ENCODE measurements at regions not wholly inside any gene's neighbourhood (a gene's known extent, or its start where the extent isn't known, plus 50 kb on each side); places are given as distances from the start of the nearest gene placed in this dataset.

GRCh38 chr10:83332690-83333089, 806.6 kb upstream of the GHITM start:
- TF ChIP-seq ZFX (IDR thresholded peaks at IDR 0.05; ENCODE audit: borderline replicate concordance) = no peak
- no peak for TF ChIP-seq CTCF (IDR thresholded peaks at IDR 0.05)
- no peak overlapping the region for H3K27ac ChIP-seq

GRCh38 chr10:83333566-83333965, 805.7 kb upstream of the GHITM start:
- H3K27ac ChIP-seq = no peak overlapping the region
- TF ChIP-seq CTCF (IDR thresholded peaks at IDR 0.05) = no peak
- no peak for TF ChIP-seq ZFX (IDR thresholded peaks at IDR 0.05; ENCODE audit: borderline replicate concordance)

GRCh38 chr10:83343676-83344075, 795.6 kb upstream of the GHITM start:
- no peak for TF ChIP-seq CTCF (IDR thresholded peaks at IDR 0.05)
- TF ChIP-seq ZFX (IDR thresholded peaks at IDR 0.05; ENCODE audit: borderline replicate concordance) = no peak

GRCh38 chr10:83346266-83346910, 792.9 kb upstream of the GHITM start:
- H3K27ac ChIP-seq = no peak overlapping the region
- no peak for TF ChIP-seq ZFX (IDR thresholded peaks at IDR 0.05; ENCODE audit: borderline replicate concordance)
- TF ChIP-seq CTCF (IDR thresholded peaks at IDR 0.05) = no peak

More at GRCh38 chr10:83343676-83344075, 795.6 kb upstream of the GHITM start:
- no peak overlapping the region for H3K27ac ChIP-seq

GRCh38 chr10:83352588-83352987, 786.7 kb upstream of the GHITM start:
- H3K27ac ChIP-seq = no peak overlapping the region
- TF ChIP-seq CTCF (IDR thresholded peaks at IDR 0.05) = no peak

GRCh38 chr10:83354456-83354855, 784.9 kb upstream of the GHITM start:
- no peak for TF ChIP-seq CTCF (IDR thresholded peaks at IDR 0.05)
- TF ChIP-seq ZFX (IDR thresholded peaks at IDR 0.05; ENCODE audit: borderline replicate concordance) = no peak
- no peak overlapping the region for H3K27ac ChIP-seq

GRCh38 chr10:83357004-83357403, 782.3 kb upstream of the GHITM start:
- H3K27ac ChIP-seq = no peak overlapping the region
- TF ChIP-seq CTCF (IDR thresholded peaks at IDR 0.05) = no peak
- TF ChIP-seq ZFX (IDR thresholded peaks at IDR 0.05; ENCODE audit: borderline replicate concordance) = no peak
